ENCODE measurements at regions not wholly inside any gene's neighbourhood (a gene's known extent, or its start where the extent isn't known, plus 50 kb on each side); places are given as distances from the start of the nearest gene placed in this dataset.

DNA sequence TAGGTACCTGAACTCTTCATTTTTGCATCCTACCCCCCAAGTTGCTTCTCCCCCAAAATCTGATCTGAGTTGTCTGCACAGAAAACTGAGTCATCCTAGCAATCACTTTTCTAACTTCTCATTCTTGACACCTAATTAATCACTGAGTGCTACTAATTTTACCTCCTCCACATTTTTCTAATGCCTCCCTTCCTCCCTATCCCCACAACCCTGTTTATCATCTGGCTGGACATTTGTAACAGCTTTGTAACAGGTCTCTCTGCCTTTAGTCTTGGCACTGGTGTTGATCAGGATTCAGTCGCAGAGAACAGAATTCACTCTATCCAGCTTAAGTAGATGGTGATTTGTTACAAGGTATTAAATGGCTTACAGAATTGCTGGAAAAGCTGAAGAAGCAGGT is 303.9 kb upstream of the GATB start (continued):
- TF ChIP-seq, protein P1, sequence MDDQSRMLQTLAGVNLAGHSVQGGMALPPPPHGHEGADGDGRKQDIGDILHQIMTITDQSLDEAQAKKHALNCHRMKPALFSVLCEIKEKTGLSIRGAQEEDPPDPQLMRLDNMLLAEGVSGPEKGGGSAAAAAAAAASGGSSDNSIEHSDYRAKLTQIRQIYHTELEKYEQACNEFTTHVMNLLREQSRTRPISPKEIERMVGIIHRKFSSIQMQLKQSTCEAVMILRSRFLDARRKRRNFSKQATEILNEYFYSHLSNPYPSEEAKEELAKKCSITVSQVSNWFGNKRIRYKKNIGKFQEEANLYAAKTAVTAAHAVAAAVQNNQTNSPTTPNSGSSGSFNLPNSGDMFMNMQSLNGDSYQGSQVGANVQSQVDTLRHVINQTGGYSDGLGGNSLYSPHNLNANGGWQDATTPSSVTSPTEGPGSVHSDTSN (IDR thresholded peaks at IDR 0.05; ENCODE audit: insufficient replicate concordance, low read depth, low read length) = no peak
- TF ChIP-seq BACH1 (IDR thresholded peaks at IDR 0.05; ENCODE audit: borderline replicate concordance) (no peak), MYC (IDR thresholded peaks at IDR 0.05; ENCODE audit: insufficient read depth, insufficient read length, insufficient replicate concordance, low read length, severe bottlenecking) (no peak), POLR2A (IDR thresholded peaks at IDR 0.05; ENCODE audit: low read depth, low read length) (no peak), POU2F2 (IDR thresholded peaks at IDR 0.05; ENCODE audit: borderline replicate concordance, low read depth, low read length) (no peak), NBN (IDR thresholded peaks at IDR 0.05) (no peak)
- TF ChIP-seq, protein P2, sequence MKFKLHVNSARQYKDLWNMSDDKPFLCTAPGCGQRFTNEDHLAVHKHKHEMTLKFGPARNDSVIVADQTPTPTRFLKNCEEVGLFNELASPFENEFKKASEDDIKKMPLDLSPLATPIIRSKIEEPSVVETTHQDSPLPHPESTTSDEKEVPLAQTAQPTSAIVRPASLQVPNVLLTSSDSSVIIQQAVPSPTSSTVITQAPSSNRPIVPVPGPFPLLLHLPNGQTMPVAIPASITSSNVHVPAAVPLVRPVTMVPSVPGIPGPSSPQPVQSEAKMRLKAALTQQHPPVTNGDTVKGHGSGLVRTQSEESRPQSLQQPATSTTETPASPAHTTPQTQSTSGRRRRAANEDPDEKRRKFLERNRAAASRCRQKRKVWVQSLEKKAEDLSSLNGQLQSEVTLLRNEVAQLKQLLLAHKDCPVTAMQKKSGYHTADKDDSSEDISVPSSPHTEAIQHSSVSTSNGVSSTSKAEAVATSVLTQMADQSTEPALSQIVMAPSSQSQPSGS (IDR thresholded peaks at IDR 0.05; ENCODE audit: low read length) = no peak
- TF ChIP-seq, protein P3, sequence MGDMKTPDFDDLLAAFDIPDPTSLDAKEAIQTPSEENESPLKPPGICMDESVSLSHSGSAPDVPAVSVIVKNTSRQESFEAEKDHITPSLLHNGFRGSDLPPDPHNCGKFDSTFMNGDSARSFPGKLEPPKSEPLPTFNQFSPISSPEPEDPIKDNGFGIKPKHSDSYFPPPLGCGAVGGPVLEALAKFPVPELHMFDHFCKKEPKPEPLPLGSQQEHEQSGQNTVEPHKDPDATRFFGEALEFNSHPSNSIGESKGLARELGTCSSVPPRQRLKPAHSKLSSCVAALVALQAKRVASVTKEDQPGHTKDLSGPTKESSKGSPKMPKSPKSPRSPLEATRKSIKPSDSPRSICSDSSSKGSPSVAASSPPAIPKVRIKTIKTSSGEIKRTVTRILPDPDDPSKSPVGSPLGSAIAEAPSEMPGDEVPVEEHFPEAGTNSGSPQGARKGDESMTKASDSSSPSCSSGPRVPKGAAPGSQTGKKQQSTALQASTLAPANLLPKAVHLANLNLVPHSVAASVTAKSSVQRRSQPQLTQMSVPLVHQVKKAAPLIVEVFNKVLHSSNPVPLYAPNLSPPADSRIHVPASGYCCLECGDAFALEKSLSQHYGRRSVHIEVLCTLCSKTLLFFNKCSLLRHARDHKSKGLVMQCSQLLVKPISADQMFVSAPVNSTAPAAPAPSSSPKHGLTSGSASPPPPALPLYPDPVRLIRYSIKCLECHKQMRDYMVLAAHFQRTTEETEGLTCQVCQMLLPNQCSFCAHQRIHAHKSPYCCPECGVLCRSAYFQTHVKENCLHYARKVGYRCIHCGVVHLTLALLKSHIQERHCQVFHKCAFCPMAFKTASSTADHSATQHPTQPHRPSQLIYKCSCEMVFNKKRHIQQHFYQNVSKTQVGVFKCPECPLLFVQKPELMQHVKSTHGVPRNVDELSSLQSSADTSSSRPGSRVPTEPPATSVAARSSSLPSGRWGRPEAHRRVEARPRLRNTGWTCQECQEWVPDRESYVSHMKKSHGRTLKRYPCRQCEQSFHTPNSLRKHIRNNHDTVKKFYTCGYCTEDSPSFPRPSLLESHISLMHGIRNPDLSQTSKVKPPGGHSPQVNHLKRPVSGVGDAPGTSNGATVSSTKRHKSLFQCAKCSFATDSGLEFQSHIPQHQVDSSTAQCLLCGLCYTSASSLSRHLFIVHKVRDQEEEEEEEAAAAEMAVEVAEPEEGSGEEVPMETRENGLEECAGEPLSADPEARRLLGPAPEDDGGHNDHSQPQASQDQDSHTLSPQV (IDR thresholded peaks at IDR 0.05) = no peak

Data from GM12878 (cell line).